Stimulated activated CD4-positive, alpha-beta T cell treated with anti-CD3 and anti-CD28 coated beads, Interleukin-15, amount 100 ng/mL, for 48 hours (primary cell): ENCODE measurements at regions not wholly inside any gene's neighbourhood (a gene's known extent, or its start where the extent isn't known, plus 50 kb on each side); places are given as distances from the start of the nearest gene placed in this dataset.

ENCODE experiments used
- DNase-seq, 2 donors: peaks; one replicate each; pipeline ENCODE4 v3.0.0-alpha.2; 2020; ENCODE audit warnings: low read depth in 2 of 2

GRCh38 chr15:69530991-69531664, 78.5 kb downstream of the RPLP1 start:
- no peak for DNase-seq

GRCh38 chr15:69531665-69532027, 79.0 kb downstream of the RPLP1 start:
- DNase-seq = no peak

DNA sequence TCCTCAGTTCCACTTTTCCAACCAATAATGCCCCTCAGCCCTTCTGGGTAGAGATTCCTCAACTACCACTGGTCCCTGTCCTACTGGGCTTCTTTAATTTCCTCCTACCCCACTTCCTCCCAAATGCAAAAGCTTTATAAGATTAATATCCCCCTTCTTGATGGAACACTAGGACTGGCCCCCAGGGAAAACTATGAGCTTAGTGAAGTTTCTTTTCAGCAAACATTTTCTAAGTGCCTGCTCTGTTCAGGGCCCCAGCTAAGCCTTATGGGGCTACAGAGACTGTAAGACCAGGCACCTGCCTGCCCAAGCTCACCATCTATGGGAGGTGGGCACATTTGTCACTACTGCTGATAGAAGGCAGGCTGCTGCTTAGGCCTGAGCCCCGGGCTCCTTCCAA, 79.4 kb downstream of the RPLP1 start:
- no peak for DNase-seq

DNA sequence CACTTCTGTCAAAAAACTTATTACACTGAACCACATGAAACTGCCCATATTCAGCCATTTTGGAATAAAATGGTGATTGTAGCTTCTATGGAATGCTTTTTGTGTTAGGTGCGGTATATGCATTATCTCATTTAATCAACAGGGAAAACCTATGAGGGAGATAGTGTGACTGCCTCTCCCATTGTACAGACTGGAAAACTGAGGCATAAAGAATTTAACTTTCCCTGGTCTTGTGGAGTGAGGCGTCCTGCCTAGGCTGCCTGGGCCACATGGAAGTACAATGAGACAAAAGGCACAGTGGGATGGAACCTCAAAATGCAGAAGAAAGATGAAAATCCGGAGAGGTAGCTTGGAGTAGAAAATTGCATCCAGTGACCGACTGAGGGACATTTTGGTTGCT, 80.2 kb downstream of the RPLP1 start:
- no peak for DNase-seq

DNA sequence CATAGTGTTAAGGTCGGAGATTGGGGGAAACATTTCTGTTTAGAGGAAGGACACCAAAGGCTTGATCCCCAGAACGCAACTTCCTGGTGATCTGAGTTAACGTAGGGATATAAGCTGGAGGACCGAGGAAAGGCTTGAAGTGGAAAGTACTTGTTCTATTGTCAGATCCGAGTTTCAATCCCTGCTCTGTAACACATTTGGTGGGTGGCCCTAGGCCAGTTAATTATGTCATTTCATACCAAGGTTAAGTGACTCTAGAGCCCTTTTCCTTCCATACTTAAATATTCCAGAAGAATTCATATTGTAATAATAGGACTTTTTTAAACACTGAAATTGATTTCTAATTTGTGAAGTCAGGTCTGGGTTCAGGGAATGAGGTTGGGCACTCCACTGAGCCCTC, 80.9 kb downstream of the RPLP1 start:
- DNase-seq = no peak

DNA sequence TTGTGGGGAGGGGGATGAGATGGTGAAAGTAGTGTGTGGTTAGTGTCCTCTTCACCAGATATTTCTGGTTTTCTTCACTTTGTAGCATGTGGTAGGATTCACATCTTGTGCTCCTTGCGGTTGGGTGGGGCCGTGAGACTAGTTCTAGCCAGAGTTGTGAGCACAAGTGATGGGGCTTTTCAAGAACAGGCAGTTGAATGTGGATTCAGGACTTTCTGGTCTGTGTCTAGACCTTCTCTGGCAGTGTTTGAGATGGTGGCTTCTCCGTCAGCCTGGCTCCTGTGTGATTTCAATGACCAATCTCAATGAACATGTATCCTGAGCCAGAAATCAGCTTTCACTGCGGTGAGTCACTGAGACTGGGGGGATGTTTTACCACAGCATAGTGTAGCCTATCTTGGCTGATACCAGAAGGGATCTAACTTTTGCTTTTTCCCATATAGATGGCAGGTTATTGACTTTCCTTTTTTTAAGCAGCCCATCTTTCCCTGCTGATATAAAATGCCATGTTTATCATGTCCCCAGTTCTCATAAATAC, 82.6 kb downstream of the RPLP1 start:
- no peak for DNase-seq

GRCh38 chr15:69535998-69536397, 83.4 kb downstream of the RPLP1 start:
- DNase-seq = no peak

- no peak for DNase-seq
Observed at GRCh38 chr15:69536726-69537512, 84.3 kb downstream of the RPLP1 start.

DNA sequence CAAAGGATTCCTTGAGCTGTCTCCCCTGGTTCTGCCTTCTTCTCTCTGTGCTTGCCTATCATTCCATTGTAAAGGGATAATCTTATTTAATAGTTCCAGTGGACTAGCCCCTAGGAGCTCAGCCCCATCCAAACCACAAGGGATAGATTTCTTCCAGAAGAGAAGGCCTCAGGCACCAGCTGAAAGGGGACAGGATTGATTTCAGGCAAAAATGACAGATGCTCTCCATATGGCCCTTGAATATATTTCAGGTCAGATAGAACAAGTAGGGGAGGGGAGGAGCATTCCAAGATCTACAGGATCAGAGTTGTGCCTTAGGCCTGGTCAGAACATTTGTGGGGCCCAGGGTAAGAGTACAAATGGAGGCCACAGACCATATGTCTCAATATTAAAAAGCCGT, 85.3 kb downstream of the RPLP1 start:
- no peak for DNase-seq

GRCh38 chr15:69538379-69538778, 85.8 kb downstream of the RPLP1 start:
- no peak for DNase-seq

DNA sequence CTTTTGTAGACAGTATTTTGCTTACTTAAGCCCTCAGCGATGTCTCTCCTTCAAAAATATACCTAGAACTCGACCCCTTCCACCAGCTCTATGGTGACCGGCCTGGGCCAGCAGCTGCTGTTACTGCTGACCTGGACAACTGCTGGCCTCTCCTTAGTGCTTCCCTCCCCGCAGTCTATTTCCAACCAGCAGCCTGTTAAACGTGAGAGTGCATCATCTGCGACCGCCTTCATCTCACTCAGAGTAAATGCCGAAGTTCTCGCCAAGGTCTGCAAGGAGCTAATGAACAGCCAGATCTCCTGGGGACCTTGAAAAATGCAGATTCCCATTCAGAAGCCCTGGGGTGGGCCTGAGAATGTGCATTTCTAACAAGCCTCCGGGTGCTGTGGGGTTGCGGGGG, 86.7 kb downstream of the RPLP1 start:
- no peak for DNase-seq

DNA sequence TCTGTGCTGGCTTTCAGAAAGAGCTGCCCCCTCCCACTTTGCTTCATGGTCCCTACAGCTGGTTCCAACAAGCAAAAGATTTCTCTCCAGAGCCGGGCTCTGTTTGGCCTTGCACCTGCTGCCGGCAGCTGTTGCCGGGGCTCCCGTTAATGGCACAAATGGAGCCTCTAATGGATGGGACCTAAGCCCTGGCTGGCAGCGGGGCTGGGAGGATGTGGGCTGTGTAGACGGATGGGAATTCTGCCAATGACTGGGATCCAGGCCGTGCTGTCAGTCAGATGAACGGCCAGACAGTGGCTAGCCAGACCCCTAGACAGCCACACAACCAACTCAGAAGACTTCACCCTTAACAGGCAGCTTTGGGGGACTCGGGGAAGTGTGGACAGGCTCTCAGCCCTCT, 88.0 kb downstream of the RPLP1 start:
- DNase-seq = no peak

DNA sequence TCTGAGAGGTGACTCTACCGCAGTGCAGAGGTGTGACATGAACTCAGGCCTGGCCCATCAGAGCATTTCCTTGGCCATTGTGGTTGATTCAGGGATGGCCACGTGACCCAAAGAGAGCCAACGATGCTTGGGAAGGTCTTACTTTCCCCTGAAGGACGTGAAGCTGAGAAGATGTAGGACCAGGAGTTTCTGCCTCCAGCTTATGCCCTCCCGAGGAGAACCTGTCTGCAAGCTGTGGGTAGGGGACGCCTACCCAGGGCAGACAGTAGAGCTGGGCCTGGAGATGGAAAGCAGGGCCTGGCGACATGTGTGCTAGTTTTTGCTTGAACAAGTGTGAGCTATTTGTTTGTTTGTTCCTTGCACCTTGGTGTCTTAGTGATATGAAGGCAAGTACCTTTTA, 89.4 kb downstream of the RPLP1 start:
- no peak for DNase-seq

DNA sequence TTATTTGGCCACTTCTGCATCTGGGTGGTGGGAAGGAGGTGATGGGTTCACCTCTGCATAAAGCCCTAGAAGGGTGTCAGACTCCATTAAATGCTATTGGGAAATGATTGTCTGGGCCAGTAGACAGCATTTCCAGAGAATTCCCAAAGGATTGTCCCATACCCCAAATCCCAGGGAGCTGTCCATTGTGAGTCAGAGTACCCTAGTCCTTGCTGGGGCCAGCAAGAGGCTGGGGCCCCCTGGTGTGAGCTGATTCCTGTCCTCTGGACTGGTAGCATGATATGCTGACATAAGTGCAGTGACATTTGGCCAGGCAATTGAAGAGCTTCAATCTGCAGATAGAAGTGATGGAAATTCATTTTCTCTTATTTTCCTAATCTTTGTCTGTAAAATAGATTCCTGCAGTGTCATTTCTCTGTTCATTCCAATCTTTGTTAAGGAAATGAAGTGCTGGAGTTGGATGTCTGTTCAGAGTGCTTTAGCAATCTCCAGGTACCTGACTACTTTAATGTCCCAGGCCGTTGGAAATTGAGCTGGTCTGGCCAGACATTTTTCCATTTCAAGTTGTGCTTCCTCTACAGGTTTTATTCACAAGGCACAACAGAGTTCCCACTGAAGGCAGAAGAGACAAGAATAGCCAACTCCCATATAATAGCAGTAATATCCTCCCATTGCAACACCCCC, 91.2 kb downstream of the RPLP1 start:
- DNase-seq = no peak

GRCh38 chr15:69544365-69545113, 91.9 kb downstream of the RPLP1 start:
- no peak for DNase-seq

DNA sequence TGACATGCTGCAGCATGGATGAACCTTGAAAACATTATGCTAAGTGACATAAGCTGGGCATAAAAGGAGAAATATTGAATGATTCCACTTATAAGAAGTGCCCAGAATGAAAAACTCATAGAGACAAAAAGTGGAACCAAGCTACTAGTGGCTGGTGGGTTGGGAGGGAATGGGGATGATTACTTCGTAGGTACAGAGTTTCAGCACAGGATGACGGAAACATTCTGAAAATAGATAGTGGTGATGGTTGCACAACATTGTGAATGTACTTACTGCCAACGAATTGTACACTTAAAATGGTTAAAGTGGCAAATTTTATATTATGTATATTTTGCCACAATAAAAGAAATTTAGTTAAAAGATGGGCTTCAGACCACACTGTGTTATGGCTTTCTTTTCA, 93.6 kb downstream of the RPLP1 start:
- DNase-seq = no peak

- DNase-seq = no peak
Observed at GRCh38 chr15:69548395-69549180, 96.0 kb downstream of the RPLP1 start.

- no peak for DNase-seq
Observed at GRCh38 chr15:69551391-69552056, 98.9 kb downstream of the RPLP1 start.

GRCh38 chr15:69552057-69552815, 99.6 kb downstream of the RPLP1 start:
- DNase-seq = no peak

- no peak for DNase-seq
Observed at GRCh38 chr15:69553686-69554085, 101.1 kb downstream of the RPLP1 start.
